AG04449 (cell line): ENCODE measurements at regions not wholly inside any gene's neighbourhood (a gene's known extent, or its start where the extent isn't known, plus 50 kb on each side); places are given as distances from the start of the nearest gene placed in this dataset.

Experiments
- CTCF ChIA-PET: fragments of 350-600 bp; formaldehyde crosslinking; extraction: SDS; loops from one replicate; lab custom pipeline; 2021; ENCODE audit warnings: antibody characterized with exemption; lab: Yijun Ruan, JAX
- POLR2A ChIA-PET: fragments of 400-600, 350-600 bp; formaldehyde crosslinking; extraction: SDS; loops from one replicate; lab custom pipeline; 2020; ENCODE audit warnings: antibody characterized with exemption, inconsistent platforms; lab: Yijun Ruan, JAX
- DNase-seq: peaks from one replicate; pipeline ENCODE4 v3.0.0-alpha.2; 2010; ENCODE audit warnings: low read depth, low spot score
- H3K4me3 ChIP-seq: 2 replicates; pipeline ENCODE4 v1.5.1; 2011; ENCODE audit warnings: low read depth, mild to moderate bottlenecking, control low read depth, low read length
- CTCF ChIP-seq: IDR thresholded peaks from one replicate; pipeline ENCODE4 v1.5.1; 2011; ENCODE audit warnings: mild to moderate bottlenecking, moderate library complexity, low read length, control low read depth, inconsistent platforms; ENCODE audit not compliant: insufficient read depth; ENCODE audit errors: missing control alignments

GRCh38 chr6:3908223-3908622, 59.0 kb downstream of the FAM50B start:
- ChIA-PET CTCF (interaction anchor here (0.8 to 2.5 kb wide), 2 partner anchors 25 to 59 kb away, joined by 3 to 10 read pairs; partner anchors contain the start of gene FAM50B), POLR2A (no interaction called here)
- no peak overlapping the region for H3K4me3 ChIP-seq
- TF ChIP-seq CTCF, result no peak
- DNase-seq, result no peak

- ChIA-PET POLR2A (no interaction called here), CTCF (interaction anchor here (1.1 to 2.5 kb wide), 3 partner anchors 60 to 163 kb away, joined by 3 to 10 read pairs (median 3); partner anchors contain the start of gene FAM50B)
- no peak overlapping the region for H3K4me3 ChIP-seq
- no peak for DNase-seq
- TF ChIP-seq CTCF, result no peak
Measured at GRCh38 chr6:3908961-3909360, 59.8 kb downstream of the FAM50B start.

GRCh38 chr6:3910106-3910663, 61.0 kb downstream of the FAM50B start:
- no peak for TF ChIP-seq CTCF
- H3K4me3 ChIP-seq, result peak overlapping the region; percentile 4; the same call in 1 of the 2 replicates
- POLR2A ChIA-PET, result no interaction called here
- CTCF ChIA-PET, result interaction anchor here (1.1 to 5.5 kb wide), 10 partner anchors 21 to 167 kb away, joined by 3 to 35 read pairs (median 5); partner anchors contain the start of gene FAM50B
- DNase-seq, result no peak

- ChIA-PET POLR2A (no interaction called here), CTCF (interaction anchor here (0.6 to 5.5 kb wide), 8 partner anchors 22 to 168 kb away, joined by 3 to 35 read pairs (median 5); partner anchors contain the start of gene FAM50B)
- peak overlapping the region; percentile 29 for H3K4me3 ChIP-seq
- no peak for DNase-seq
- no peak for TF ChIP-seq CTCF
Measured at GRCh38 chr6:3911130-3911529, 62.0 kb downstream of the FAM50B start.

GRCh38 chr6:3911614-3912336, 62.6 kb downstream of the FAM50B start:
- POLR2A ChIA-PET, result interaction anchor here (1.0 kb wide), 1 partner anchor 160 kb away, joined by 3 read pairs; no protein-coding TSS in a partner anchor
- TF ChIP-seq CTCF, result no peak
- CTCF ChIA-PET, result interaction anchor here (0.6 to 5.5 kb wide), 7 partner anchors 9 to 163 kb away, joined by 3 to 35 read pairs (median 9); partner anchors contain the start of gene FAM50B
- peak overlapping the region; percentile 29 for H3K4me3 ChIP-seq
- DNase-seq, result peak; percentile 73
